Activated T-helper 2 cell treated with anti-CD3 and anti-CD28 coated beads, Interferon-gamma antibody, Interleukin-2, Interleukin-4, amounts not matched to agents 10 μg/mL and 5 μg/mL and 100 μg/mL, durations not matched to agents 14 hours and 24 hours and 36 hours (primary cell): ENCODE measurements at regions not wholly inside any gene's neighbourhood (a gene's known extent, or its start where the extent isn't known, plus 50 kb on each side); places are given as distances from the start of the nearest gene placed in this dataset.
"Not testable (repeated sequence)": the region's sequence is repeated elsewhere in the genome, so short reads cannot be mapped to it uniquely, and the experiment has no call there.

ENCODE experiments used
- DNase-seq: peaks from one replicate; pipeline ENCODE4 v3.0.0; 2021; ENCODE audit warnings: low spot score
- H3K27ac Mint-ChIP-seq: one replicate; pipeline ENCODE4 v1.8.0; 2021; ENCODE audit warnings: mixed read lengths
- H3K27me3 Mint-ChIP-seq: one replicate; pipeline ENCODE4 v1.8.0; 2021; ENCODE audit warnings: low read depth, mixed read lengths
- H3K36me3 Mint-ChIP-seq: one replicate; pipeline ENCODE4 v1.8.0; 2021; ENCODE audit warnings: low read depth, mixed read lengths
- H3K4me1 Mint-ChIP-seq: one replicate; pipeline ENCODE4 v1.8.0; 2021; ENCODE audit warnings: low read depth, mixed read lengths
- H3K4me3 Mint-ChIP-seq: one replicate; pipeline ENCODE4 v1.8.0; 2021; ENCODE audit warnings: low read depth, mild to moderate bottlenecking, moderate library complexity, mixed read lengths
- H3K9me3 Mint-ChIP-seq: one replicate; pipeline ENCODE4 v1.8.0; 2021; ENCODE audit warnings: mixed read lengths
- intact Hi-C: fragments of 100-400 bp; cut with micrococcal nuclease; formaldehyde crosslinking; loops from one replicate; pipeline ENCODE4 v1.15.1; 2023

GRCh38 chrX:41009850-41010846 lies 75.1 kb upstream of the USP9X start:
- peaks cover 3% of the 10 kb centered on the region for H3K9me3 Mint-ChIP-seq
- peaks cover 20% of the 10 kb centered on the region for H3K4me1 Mint-ChIP-seq
- H3K27ac Mint-ChIP-seq: peak overlapping the region; percentile 78
- intact Hi-C loops: loop anchor here (5.0 to 10.0 kb wide), 4 partner anchors 75 to 125 kb away; partner anchors contain the start of gene USP9X
- H3K4me3 Mint-ChIP-seq: peak overlapping the region; percentile 55
- DNase-seq: peak; percentile 52
- peaks cover 16% of the 10 kb centered on the region for H3K27me3 Mint-ChIP-seq
- H3K36me3 Mint-ChIP-seq: no peaks in the 10 kb centered on the region

GRCh38 chrX:41014776-41015360 lies 70.4 kb upstream of the USP9X start:
- Mint-ChIP-seq H3K27ac (no peak overlapping the region), H3K9me3 (peaks cover 4% of the 10 kb centered on the region), H3K36me3 (no peaks in the 10 kb centered on the region), H3K4me3 (no peak overlapping the region), H3K4me1 (peaks cover 20% of the 10 kb centered on the region), H3K27me3 (peaks cover 8% of the 10 kb centered on the region)
- intact Hi-C loops: loop anchor here (5.0 to 10.0 kb wide), 3 partner anchors 70 to 102 kb away; partner anchors contain the start of gene USP9X
- DNase-seq: no peak

DNA sequence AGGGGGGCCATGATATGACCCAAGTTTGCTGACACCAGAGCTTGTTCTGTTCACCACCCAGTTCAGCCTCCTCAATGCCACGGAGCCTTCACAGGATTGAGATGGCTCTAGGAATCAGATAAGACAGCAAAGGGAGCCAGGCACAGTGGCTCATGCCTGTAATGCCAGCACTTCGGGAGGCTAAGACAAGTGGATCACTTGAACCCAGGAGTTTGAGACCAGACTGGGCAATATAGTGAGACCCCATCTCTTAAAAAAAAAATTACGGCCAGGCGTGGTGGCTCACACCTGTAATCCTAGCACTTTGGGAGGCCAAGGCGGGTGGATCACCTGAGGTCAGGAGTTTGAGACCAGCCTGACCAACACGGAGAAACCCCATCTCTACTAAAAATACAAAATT lies 67.5 kb upstream of the USP9X start:
- intact Hi-C loops: loop anchor here (10.0 kb wide), 1 partner anchor 67 kb away; the partner anchor contains the start of gene USP9X
- not testable (repeated sequence) for H3K36me3 Mint-ChIP-seq

DNA sequence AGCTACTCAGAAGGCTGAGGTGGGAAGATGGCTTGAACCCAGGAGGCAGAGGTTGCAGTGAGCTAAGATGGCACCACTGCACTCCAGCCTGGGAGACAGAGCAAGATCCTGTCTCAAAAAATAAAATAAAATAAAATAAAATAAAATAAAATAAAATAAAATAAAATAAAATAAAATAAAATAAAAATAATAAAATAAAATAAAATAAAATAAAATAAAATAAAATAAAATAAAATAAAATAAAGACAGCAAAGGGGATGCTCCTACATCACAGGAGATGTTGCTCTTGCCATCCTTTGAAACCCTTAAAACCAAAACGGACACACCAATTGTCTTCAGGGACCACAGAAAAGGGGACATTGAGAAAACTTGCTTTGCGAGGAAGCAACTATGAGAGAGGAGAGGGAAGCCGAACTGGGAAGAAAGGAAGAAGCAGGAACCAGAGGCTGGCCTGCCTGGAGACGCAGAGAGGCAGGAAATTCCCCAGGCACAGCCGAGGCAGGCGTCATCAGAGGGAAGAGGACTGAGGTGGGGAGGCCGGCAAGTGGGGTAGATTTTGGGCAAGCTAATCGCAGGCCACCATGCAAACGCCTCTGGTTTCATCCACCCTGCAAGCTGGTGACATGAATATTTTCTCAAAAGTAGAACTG lies 66.7 kb upstream of the USP9X start:
- not testable (repeated sequence) for H3K27ac Mint-ChIP-seq, H3K4me3 Mint-ChIP-seq, H3K9me3 Mint-ChIP-seq, DNase-seq, H3K36me3 Mint-ChIP-seq, H3K27me3 Mint-ChIP-seq
- peaks cover 11% of the 10 kb centered on the region for H3K4me1 Mint-ChIP-seq
- intact Hi-C loops: loop anchor here (10.0 kb wide), 1 partner anchor 66 kb away; the partner anchor contains the start of gene USP9X

More for the DNA sequence above, 67.5 kb upstream of the USP9X start:
- H3K9me3 Mint-ChIP-seq, H3K27ac Mint-ChIP-seq, H3K27me3 Mint-ChIP-seq, DNase-seq, H3K4me3 Mint-ChIP-seq: not testable (repeated sequence)
- H3K4me1 Mint-ChIP-seq: peaks cover 11% of the 10 kb centered on the region

DNA sequence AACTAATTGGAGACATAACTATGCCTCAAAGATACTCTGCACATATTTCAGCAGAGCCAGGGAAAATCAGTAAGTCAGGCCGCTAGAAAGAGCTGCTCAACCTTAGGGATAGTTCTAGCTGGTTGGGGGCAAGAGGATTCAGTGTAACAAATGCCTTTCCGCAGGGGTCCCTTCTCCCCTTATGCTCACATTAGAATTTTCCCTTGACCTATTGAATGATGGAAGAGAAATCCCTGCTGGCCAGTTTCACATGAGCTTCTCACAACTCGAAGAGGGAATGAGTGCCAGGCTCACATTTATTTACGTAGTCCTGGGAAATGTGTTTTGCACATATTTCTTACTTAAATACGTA lies 66.2 kb upstream of the USP9X start:
- Mint-ChIP-seq H3K9me3 (peaks cover 4% of the 10 kb centered on the region), H3K36me3 (no peaks in the 10 kb centered on the region), H3K27ac (no peak overlapping the region), H3K4me1 (peaks cover 11% of the 10 kb centered on the region), H3K4me3 (no peak overlapping the region), H3K27me3 (peaks cover 2% of the 10 kb centered on the region)
- no peak for DNase-seq
- intact Hi-C loops: loop anchor here (10.0 kb wide), 1 partner anchor 66 kb away; the partner anchor contains the start of gene USP9X

GRCh38 chrX:41022566-41022965 lies 62.7 kb upstream of the USP9X start:
- H3K4me3 Mint-ChIP-seq: no peak overlapping the region
- peaks cover 6% of the 10 kb centered on the region for H3K27me3 Mint-ChIP-seq
- no peak overlapping the region for H3K27ac Mint-ChIP-seq
- no peak for DNase-seq
- intact Hi-C loops: no loop called here
- no peaks in the 10 kb centered on the region for H3K36me3 Mint-ChIP-seq
- no peaks in the 10 kb centered on the region for H3K4me1 Mint-ChIP-seq
- no peaks in the 10 kb centered on the region for H3K9me3 Mint-ChIP-seq

GRCh38 chrX:41023098-41023497 lies 62.1 kb upstream of the USP9X start:
- intact Hi-C loops: no loop called here

DNA sequence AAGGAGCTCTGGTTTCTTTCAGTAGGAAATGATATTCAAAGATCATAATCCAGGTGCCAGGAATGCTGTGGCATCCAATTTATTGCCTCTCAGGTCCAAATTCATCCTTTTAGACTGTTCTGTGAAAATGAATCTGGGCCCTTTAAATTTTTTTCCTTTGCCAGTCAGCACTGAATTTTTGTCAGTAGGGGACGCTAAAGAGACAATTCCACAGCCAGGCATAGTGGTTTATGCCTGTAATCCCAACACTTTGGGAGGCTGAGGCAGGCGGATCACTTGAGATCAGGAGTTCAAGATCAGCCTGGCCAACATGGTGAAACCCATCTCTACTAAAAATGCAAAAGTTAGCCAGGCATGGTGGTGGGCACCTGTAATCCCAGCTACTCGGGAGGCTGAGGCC lies 60.9 kb upstream of the USP9X start:
- H3K27ac Mint-ChIP-seq, H3K9me3 Mint-ChIP-seq, intact Hi-C loops, H3K4me1 Mint-ChIP-seq, H3K4me3 Mint-ChIP-seq, H3K36me3 Mint-ChIP-seq, H3K27me3 Mint-ChIP-seq, DNase-seq: not testable (repeated sequence)

More at GRCh38 chrX:41023098-41023497, 62.1 kb upstream of the USP9X start:
- Mint-ChIP-seq H3K36me3 (no peaks in the 10 kb centered on the region), H3K27me3 (peaks cover 6% of the 10 kb centered on the region), H3K4me1 (no peaks in the 10 kb centered on the region), H3K27ac (no peak overlapping the region), H3K4me3 (no peak overlapping the region), H3K9me3 (no peaks in the 10 kb centered on the region)
- DNase-seq: no peak

DNA sequence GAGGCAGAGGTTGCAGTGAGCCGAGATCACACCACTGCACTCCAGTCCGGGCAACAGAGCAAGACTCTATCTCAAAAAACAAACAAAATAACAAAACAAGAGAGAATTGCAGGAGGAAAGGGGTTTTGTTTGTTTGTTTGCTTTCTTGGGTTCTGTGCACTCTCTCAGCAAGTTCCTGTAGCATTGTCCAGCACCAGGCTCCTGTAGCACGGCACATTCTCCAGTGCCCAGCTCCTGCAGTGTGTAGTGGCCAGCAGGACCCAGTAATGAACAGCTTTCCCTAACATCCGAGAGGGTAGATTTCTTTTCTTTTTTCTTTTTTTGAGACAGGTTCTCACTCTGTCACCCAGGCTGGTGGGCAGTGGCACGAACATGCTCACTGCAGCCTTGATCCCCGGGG lies 60.5 kb upstream of the USP9X start:
- no peak for DNase-seq
- Mint-ChIP-seq H3K27ac (no peak overlapping the region), H3K9me3 (no peaks in the 10 kb centered on the region), H3K36me3 (no peaks in the 10 kb centered on the region), H3K4me3 (no peak overlapping the region), H3K4me1 (no peaks in the 10 kb centered on the region), H3K27me3 (peaks cover 3% of the 10 kb centered on the region)
- intact Hi-C loops: no loop called here

- Mint-ChIP-seq H3K27ac (no peak overlapping the region), H3K4me1 (no peaks in the 10 kb centered on the region), H3K36me3 (no peaks in the 10 kb centered on the region), H3K9me3 (no peaks in the 10 kb centered on the region), H3K4me3 (no peak overlapping the region), H3K27me3 (peaks cover 3% of the 10 kb centered on the region)
- intact Hi-C loops: no loop called here
- no peak for DNase-seq
Measured at GRCh38 chrX:41025926-41026701, 59.1 kb upstream of the USP9X start.

DNA sequence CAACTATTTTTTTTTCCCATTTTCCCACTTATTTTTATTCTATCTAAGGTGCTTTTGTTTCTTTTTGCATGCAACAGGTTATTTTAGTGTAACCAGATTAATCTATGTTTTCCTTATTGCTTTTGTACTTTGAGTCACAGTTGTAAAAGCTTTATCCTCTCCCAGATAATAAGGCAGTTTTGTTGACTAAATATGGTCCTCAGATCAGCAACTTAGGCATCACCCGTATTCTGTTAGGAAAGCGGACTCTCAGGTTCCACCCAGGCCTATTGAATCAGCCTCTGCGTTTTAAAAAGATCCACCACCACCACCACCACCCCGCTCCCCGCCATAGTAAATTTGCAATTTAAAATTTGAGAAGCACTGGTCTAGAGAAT lies 58.6 kb upstream of the USP9X start:
- no peaks in the 10 kb centered on the region for H3K36me3 Mint-ChIP-seq
- peaks cover 3% of the 10 kb centered on the region for H3K27me3 Mint-ChIP-seq
- no peaks in the 10 kb centered on the region for H3K9me3 Mint-ChIP-seq
- DNase-seq: no peak
- no peaks in the 10 kb centered on the region for H3K4me1 Mint-ChIP-seq
- intact Hi-C loops: no loop called here
- no peak overlapping the region for H3K27ac Mint-ChIP-seq
- no peak overlapping the region for H3K4me3 Mint-ChIP-seq

- Mint-ChIP-seq H3K4me3 (no peak overlapping the region), H3K9me3 (no peaks in the 10 kb centered on the region), H3K36me3 (no peaks in the 10 kb centered on the region), H3K27ac (no peak overlapping the region), H3K27me3 (peaks cover 3% of the 10 kb centered on the region), H3K4me1 (no peaks in the 10 kb centered on the region)
- intact Hi-C loops: no loop called here
- no peak for DNase-seq
Measured at GRCh38 chrX:41029332-41029731, 55.9 kb upstream of the USP9X start.
